Endodermal cell (in vitro differentiated cells): ENCODE measurements at regions not wholly inside any gene's neighbourhood (a gene's known extent, or its start where the extent isn't known, plus 50 kb on each side); places are given as distances from the start of the nearest gene placed in this dataset.

Source experiments
- DNase-seq: peaks from one replicate; pipeline ENCODE4 v3.0.0-alpha.2; 2017
- H3K27ac ChIP-seq: 2 replicates; pipeline ENCODE4 v1.5.1; 2013; ENCODE audit warnings: mild to moderate bottlenecking, low read depth, low read length, moderate library complexity
- H3K27me3 ChIP-seq: 2 replicates; pipeline ENCODE4 v1.6.1; 2013; ENCODE audit warnings: mild to moderate bottlenecking, low read length, moderate library complexity; ENCODE audit not compliant: insufficient read depth, control insufficient read depth, poor library complexity, severe bottlenecking
- H3K36me3 ChIP-seq: 2 replicates; pipeline ENCODE4 v1.7.0; 2013; ENCODE audit warnings: mild to moderate bottlenecking, low read length, moderate library complexity; ENCODE audit not compliant: control insufficient read depth, insufficient read depth
- H3K4me1 ChIP-seq: one replicate; pipeline ENCODE4 v1.7.0; 2013; ENCODE audit warnings: low read length; ENCODE audit not compliant: control insufficient read depth, insufficient read depth
- H3K4me3 ChIP-seq: 2 replicates; pipeline ENCODE4 v1.5.1; 2013; ENCODE audit warnings: mild to moderate bottlenecking, low read length, moderate library complexity
- H3K9ac ChIP-seq: 2 replicates; pipeline ENCODE4 v1.6.1; 2013; ENCODE audit warnings: mild to moderate bottlenecking, low read length, moderate library complexity; ENCODE audit not compliant: poor library complexity, severe bottlenecking; ENCODE audit errors: extremely low read depth
- H3K9me3 ChIP-seq: 2 replicates; pipeline ENCODE4 v1.6.1; 2013; ENCODE audit warnings: mild to moderate bottlenecking, low read length, moderate library complexity; ENCODE audit not compliant: control insufficient read depth
- H3K27ac Mint-ChIP-seq: 2 replicates; pipeline ENCODE4 v1.8.0; 2020; ENCODE audit warnings: mixed read lengths
- H3K27me3 Mint-ChIP-seq: 2 replicates; pipeline ENCODE4 v1.8.0; 2021; ENCODE audit warnings: mild to moderate bottlenecking, mixed read lengths; ENCODE audit not compliant: insufficient read depth
- H3K36me3 Mint-ChIP-seq: 2 replicates; pipeline ENCODE4 v1.8.0; 2020; ENCODE audit warnings: low read depth, mixed read lengths
- H3K4me1 Mint-ChIP-seq: 2 replicates; pipeline ENCODE4 v1.8.0; 2020; ENCODE audit warnings: mixed read lengths
- H3K4me3 Mint-ChIP-seq: 2 replicates; pipeline ENCODE4 v1.8.0; 2020; ENCODE audit warnings: mild to moderate bottlenecking, moderate library complexity, mixed read lengths
- H3K9me3 Mint-ChIP-seq: 2 replicates; pipeline ENCODE4 v1.8.0; 2020; ENCODE audit warnings: mild to moderate bottlenecking, mixed read lengths
- CTCF ChIP-seq: fragments of 200-600 bp; sonication (generic); conservative IDR thresholded peaks from 2 replicates; pipeline ENCODE4 v1.5.0; 2021; ENCODE audit warnings: antibody characterized with exemption, mild to moderate bottlenecking
- WGBS, 2 experiments: methylation state at CpG; one replicate each; pipeline versions ENCODE4 v1.1.5 to v1.1.7; 2013; ENCODE audit warnings: missing lambda C conversion rate in 2 of 2, mixed read lengths in 1 of 2; ENCODE audit not compliant: insufficient coverage in 1 of 2, insufficient read length in 1 of 2; 5-methylcytosine and 5-hydroxymethylcytosine counted together

- Mint-ChIP-seq H3K4me1 (peaks cover 6% of the 10 kb centered on the region), H3K27me3 (no peaks in the 10 kb centered on the region), H3K27ac (no peak overlapping the region), H3K4me3 (no peak overlapping the region), H3K9me3 (no peaks in the 10 kb centered on the region), H3K36me3 (no peaks in the 10 kb centered on the region)
- Histone ChIP-seq H3K4me1 (no peaks in the 10 kb centered on the region), H3K36me3 (no peaks in the 10 kb centered on the region), H3K27ac (no peak overlapping the region), H3K9me3 (no peaks in the 10 kb centered on the region), H3K4me3 (no peak overlapping the region), H3K9ac (no peak overlapping the region), H3K27me3 (no peaks in the 10 kb centered on the region)
- no peak for DNase-seq
- no peak for TF ChIP-seq CTCF
- 86% methylated on average over 2 of the region's 2 CpGs; no CpG with 5 or more reads in 1 of the 2 experiments for WGBS, 2 experiments
These were observed 181.6 kb downstream of the TRIM36 start for GRCh38 chr5:114988096-114988495.

GRCh38 chr5:114984796-114985195, 184.9 kb downstream of the TRIM36 start:
- H3K36me3 ChIP-seq, result no peaks in the 10 kb centered on the region
- TF ChIP-seq CTCF, result no peak
- H3K4me3 ChIP-seq, result no peak overlapping the region
- no peaks in the 10 kb centered on the region for H3K27me3 ChIP-seq
- no peaks in the 10 kb centered on the region for H3K4me1 ChIP-seq
- no peak for DNase-seq
- H3K27ac Mint-ChIP-seq, result no peak overlapping the region
- WGBS, 2 experiments, result 93% methylated on average over 2 of the region's 2 CpGs; no CpG with 5 or more reads in 1 of the 2 experiments
- no peaks in the 10 kb centered on the region for H3K9me3 Mint-ChIP-seq
- H3K27ac ChIP-seq, result no peak overlapping the region
- no peaks in the 10 kb centered on the region for H3K36me3 Mint-ChIP-seq
- H3K9me3 ChIP-seq, result no peaks in the 10 kb centered on the region
- no peak overlapping the region for H3K9ac ChIP-seq
- H3K4me3 Mint-ChIP-seq, result no peak overlapping the region
- H3K4me1 Mint-ChIP-seq, result peaks cover 6% of the 10 kb centered on the region
- no peaks in the 10 kb centered on the region for H3K27me3 Mint-ChIP-seq

GRCh38 chr5:114981111-114981510, 188.6 kb downstream of the TRIM36 start:
- H3K9ac ChIP-seq, result no peak overlapping the region
- whole genome bisulfite sequencing, 2 experiments, result 83 to 89% methylated on average over 2 to 3 of the region's 3 CpGs
- H3K4me1 ChIP-seq, result no peaks in the 10 kb centered on the region
- H3K4me1 Mint-ChIP-seq, result no peaks in the 10 kb centered on the region
- no peaks in the 10 kb centered on the region for H3K36me3 Mint-ChIP-seq
- H3K36me3 ChIP-seq, result no peaks in the 10 kb centered on the region
- H3K27ac ChIP-seq, result no peak overlapping the region
- H3K27ac Mint-ChIP-seq, result no peak overlapping the region
- TF ChIP-seq CTCF, result no peak
- H3K4me3 ChIP-seq, result no peak overlapping the region
- H3K9me3 ChIP-seq, result no peaks in the 10 kb centered on the region
- H3K4me3 Mint-ChIP-seq, result no peak overlapping the region
- H3K27me3 Mint-ChIP-seq, result no peaks in the 10 kb centered on the region
- no peak for DNase-seq
- no peaks in the 10 kb centered on the region for H3K27me3 ChIP-seq
- H3K9me3 Mint-ChIP-seq, result no peaks in the 10 kb centered on the region
